ENCODE measurements at regions not wholly inside any gene's neighbourhood (a gene's known extent, or its start where the extent isn't known, plus 50 kb on each side); places are given as distances from the start of the nearest gene placed in this dataset.

DNA sequence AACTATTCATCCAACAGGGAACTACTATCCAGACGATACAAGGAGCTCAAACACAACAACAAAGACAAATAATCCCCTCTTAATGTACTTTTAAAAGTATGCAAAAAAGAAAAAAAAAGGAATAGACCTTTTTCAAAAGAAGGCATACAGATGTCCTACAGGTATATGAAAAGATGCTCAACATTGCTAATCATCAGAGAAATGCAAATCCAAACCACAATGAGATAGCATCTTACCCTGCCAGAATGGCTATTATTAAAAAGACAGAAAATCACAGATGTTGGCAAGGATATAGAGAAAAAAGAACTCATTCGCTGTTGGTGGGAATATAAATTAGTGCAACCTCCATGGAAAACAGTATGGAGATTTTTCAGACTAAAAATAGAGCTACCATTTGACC is 67.1 kb upstream of the ENPP6 start:
- H3K27ac ChIP-seq: no peak overlapping the region
- TF ChIP-seq, protein P1, sequence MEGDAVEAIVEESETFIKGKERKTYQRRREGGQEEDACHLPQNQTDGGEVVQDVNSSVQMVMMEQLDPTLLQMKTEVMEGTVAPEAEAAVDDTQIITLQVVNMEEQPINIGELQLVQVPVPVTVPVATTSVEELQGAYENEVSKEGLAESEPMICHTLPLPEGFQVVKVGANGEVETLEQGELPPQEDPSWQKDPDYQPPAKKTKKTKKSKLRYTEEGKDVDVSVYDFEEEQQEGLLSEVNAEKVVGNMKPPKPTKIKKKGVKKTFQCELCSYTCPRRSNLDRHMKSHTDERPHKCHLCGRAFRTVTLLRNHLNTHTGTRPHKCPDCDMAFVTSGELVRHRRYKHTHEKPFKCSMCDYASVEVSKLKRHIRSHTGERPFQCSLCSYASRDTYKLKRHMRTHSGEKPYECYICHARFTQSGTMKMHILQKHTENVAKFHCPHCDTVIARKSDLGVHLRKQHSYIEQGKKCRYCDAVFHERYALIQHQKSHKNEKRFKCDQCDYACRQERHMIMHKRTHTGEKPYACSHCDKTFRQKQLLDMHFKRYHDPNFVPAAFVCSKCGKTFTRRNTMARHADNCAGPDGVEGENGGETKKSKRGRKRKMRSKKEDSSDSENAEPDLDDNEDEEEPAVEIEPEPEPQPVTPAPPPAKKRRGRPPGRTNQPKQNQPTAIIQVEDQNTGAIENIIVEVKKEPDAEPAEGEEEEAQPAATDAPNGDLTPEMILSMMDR (IDR thresholded peaks at IDR 0.05): no peak
- TF ChIP-seq ZFX (IDR thresholded peaks at IDR 0.05; ENCODE audit: borderline replicate concordance): no peak

DNA sequence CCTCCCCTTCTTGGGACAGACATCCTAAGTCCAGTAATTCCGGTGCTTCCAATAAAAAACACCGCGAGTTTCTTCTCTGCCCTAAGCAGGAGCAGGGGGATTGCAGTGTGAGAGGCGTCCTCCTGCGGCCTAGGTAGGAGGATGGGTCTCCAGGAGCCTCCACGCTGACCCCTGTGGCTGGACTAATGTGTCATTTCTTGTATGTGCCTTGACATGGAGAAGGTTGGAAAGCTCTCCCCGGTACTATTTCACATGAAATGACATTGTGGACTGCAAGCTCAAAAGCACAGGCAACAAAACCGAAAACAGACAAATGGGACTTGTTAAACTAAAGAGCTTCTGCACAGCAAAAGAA is 66.6 kb upstream of the ENPP6 start:
- no peak overlapping the region for H3K27ac ChIP-seq
- no peak for TF ChIP-seq ZFX (IDR thresholded peaks at IDR 0.05; ENCODE audit: borderline replicate concordance)
- TF ChIP-seq, protein P1 (IDR thresholded peaks at IDR 0.05): no peak

DNA sequence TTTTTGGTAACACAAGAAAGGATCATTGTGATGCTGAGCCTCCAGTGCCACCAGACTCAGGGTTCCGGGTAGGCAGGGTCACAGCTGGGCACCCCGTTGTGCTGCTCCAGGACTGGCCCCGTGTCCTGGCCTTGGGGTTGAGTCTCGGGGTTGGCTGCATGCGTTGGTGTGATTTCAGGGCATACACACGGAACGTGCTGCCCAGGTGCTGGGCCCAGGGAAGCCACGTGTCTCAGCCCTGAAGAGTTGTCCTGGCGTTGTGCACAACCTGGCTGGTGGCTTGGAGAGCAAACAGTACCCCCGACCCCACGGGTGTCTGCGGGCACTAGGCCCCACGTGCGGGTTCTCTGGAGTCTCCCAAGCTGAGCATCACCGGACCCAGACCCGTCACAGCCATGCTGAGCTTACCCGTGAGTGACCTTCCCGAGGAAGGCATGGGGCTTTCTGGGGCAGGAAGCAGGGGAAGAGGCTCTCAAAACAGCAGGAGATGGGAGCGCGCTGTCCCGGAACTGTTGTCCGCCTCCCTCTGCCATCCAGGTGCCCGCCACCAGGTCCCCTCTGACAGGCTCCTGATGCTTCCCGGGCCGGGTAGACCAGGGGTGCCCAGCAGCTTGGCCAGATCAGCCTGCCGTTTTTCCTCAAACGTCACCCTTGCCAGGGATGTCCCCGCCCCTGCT is 66.1 kb upstream of the ENPP6 start:
- no peak for TF ChIP-seq ZFX (IDR thresholded peaks at IDR 0.05; ENCODE audit: borderline replicate concordance)
- TF ChIP-seq, protein P1 (IDR thresholded peaks at IDR 0.05): no peak
- H3K27ac ChIP-seq: no peak overlapping the region

DNA sequence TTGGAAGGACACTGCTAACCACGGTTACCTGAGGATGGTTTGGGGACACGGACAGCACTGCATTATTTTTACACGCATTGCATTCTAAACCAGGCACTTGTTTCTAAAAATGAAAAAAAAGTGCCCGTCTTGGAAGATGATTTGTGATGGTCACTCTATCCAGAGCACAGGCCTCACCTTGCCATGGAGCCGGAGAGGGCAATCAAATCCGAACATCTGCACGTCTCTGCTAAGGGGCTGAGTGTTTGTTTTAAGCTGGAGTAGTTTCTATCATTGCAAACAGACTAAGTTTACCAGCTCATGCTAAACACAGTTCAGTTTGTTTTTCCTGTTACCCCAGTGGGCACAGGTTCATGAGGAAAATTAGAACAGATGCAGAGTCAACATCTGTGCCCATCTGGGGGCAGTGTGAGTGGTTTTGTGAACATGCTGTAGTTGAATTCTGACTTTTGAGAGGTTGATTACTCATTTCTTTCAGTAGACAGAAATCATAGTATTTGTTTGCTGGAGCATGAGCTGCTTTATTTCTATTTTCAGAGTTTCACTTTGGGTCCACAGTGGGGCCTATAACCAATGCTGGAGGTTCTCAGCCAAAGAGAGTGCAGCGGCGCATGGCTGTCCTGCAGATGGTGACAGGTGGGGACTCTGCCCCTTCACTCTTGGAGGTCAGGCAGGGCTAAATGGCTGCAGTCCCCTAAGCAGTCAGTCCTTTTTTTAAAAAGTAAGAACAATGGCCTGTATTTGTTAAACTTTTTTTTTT is 65.4 kb upstream of the ENPP6 start:
- TF ChIP-seq, protein P1 (IDR thresholded peaks at IDR 0.05): no peak
- no peak for TF ChIP-seq ZFX (IDR thresholded peaks at IDR 0.05; ENCODE audit: borderline replicate concordance)
- no peak overlapping the region for H3K27ac ChIP-seq

DNA sequence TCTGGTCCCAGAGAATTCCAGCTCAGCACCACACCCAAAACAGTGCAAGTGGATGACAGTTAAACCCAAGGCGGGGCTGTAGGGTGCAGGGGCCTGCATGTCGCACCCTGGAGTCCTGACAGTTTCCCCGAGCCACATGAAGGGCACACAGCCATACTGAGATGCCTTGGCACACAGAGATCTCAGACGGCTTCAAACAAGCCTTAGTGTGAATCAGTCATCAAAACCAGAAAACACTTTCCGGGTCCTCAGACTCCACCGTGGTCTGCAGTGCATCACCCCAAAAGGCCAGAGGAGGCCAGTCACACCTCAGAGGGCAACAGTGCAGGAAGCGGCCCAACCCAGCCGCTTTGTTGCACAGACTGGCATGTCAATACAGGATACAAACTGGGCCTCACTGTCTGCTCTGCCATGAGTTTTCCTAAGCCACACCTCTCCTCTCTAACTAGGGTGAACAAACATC is 64.6 kb upstream of the ENPP6 start:
- TF ChIP-seq, protein P1 (IDR thresholded peaks at IDR 0.05): no peak
- TF ChIP-seq ZFX (IDR thresholded peaks at IDR 0.05; ENCODE audit: borderline replicate concordance): no peak
- H3K27ac ChIP-seq: no peak overlapping the region

DNA sequence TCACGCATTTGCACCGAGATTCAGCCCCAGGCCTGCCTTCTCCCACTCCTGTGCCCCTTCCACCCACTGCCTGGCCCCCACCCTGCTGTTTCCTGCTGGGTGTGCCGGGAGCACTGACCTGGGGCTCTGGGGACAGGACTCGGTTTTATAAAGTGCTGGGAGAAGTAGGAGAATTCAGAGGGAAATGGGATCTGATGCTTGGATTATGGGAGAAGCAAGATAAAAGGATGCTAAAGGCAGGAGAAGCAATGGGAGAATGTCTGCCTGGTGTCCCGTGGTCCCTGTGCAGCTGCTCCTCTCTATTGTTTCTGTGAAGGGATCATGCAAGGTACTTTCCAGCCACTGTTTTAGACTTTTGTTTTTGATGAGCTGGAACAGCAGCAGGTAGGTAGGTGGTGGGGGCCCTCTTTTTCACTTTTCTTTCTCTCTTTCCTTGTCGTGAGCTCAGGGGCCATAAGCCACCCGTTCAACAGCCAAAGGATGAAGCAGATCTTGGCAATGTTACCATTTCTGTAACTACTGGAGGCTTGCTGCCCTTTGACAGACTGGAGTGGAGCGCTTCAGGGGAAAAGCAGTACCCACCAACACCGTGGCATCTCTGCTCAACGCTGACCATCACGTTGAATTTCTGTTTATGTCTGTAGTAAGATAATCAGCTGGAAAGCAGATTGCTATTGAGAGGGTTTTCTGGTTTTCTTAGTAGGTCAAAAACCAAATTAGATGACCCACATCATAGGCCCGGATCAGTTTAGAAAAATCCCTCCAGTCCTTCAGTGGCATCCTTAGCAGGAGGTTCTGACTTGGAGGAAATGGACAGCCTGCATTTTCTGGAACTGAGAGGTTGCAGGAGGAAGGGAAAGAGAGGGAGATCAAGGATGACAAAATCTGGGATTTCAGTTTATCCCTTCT is 63.8 kb upstream of the ENPP6 start:
- H3K27ac ChIP-seq: no peak overlapping the region
- no peak for TF ChIP-seq ZFX (IDR thresholded peaks at IDR 0.05; ENCODE audit: borderline replicate concordance)
- TF ChIP-seq, protein P1 (IDR thresholded peaks at IDR 0.05): no peak

Measured in 22Rv1 (cell line).